HG03521 (cell line): ENCODE measurements at regions not wholly inside any gene's neighbourhood (a gene's known extent, or its start where the extent isn't known, plus 50 kb on each side); places are given as distances from the start of the nearest gene placed in this dataset.

Source experiments
- ATAC-seq: cut with Tn5 transposase; IDR thresholded peaks from one replicate; pipeline ENCODE4 v1.9.1; 2021; ENCODE audit warnings: mild to moderate bottlenecking, moderate library complexity; ENCODE audit not compliant: unreplicated experiment

DNA sequence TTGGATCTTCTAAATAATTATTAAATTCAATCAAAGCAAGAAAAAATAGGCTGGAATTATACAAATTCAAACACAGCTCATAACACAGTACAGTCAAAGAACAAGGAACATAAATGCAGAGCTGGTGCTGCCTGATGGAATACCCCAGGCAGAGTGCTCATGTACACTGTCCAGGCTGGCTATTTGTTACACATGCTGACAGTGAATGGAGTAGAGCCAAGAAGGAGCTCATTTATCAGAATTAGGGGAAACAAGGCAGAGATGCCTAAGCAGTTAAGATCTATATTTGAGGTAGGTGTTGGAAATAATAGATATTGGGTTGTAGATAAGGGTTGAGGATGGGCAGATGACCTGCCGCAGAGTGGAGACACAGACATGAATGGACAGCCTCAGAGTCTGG lies 788.2 kb upstream of the ARPP21 start:
- ATAC-seq: no peak

DNA sequence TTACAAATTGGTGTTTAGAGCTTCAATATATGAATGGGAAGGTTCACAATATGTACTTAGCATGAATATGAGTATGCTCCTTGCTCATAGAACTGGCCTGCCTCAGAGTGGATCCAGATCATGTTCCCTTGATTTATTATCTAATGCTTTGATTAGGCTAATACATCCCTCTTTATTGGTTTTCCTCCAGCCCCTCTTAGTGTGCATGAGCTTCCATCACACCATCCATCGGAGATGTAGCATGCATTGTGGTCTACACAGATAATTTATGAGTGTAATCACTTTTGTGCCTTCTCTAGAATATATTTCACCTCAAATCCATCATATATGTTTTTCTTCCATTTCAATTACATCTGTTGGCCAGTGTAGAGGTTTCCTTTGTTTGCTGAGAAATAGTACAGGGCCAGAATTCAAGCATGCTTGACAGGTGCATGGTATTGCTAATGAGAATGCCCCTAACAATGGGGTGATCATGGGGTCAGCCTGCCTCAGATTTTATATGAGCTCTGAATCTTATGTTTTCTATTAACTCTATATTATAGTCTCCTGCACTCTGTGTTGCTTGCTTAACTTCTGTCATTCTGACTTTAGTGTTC lies 786.4 kb upstream of the ARPP21 start:
- no peak for ATAC-seq

DNA sequence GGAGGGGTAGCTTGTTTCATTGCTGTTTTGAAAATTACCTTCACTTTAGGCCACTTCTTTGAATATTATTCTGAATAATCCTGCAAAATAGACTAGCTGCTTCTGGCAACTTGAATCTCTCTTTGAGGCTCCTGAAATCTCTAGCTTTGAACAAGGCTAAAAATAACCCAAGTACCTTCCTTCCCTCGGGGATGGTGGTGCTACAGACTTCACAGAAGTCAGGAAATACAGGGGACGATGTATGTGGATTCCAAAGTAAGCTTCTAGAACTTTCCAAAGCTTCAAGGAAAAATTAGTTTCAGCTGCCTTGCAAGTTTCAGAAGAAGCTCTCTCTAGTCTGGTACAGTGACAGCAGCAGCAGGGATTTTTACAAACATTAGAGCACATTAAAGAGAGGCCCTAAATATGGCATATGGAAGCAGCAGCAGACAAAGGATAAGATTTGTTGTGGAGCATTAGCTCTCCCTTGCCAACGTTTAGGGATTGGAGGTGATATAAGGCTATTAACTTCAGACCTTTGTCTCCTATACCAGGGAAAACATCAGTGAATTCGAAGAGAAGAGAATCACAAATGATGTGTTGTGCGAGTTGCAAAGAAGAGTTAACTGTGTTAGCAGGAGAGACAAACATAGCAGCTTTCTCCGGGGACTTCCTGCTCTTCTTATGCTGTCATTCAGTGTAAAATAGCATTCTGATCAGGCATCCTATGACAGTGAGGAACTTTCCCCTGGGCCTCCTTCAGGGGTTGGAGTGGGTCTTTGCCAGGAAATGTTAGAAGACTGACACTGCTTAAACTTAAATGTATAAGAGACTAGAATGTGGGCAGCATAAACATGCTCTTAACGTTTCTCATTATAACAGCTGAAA lies 783.0 kb upstream of the ARPP21 start:
- ATAC-seq: no peak

DNA sequence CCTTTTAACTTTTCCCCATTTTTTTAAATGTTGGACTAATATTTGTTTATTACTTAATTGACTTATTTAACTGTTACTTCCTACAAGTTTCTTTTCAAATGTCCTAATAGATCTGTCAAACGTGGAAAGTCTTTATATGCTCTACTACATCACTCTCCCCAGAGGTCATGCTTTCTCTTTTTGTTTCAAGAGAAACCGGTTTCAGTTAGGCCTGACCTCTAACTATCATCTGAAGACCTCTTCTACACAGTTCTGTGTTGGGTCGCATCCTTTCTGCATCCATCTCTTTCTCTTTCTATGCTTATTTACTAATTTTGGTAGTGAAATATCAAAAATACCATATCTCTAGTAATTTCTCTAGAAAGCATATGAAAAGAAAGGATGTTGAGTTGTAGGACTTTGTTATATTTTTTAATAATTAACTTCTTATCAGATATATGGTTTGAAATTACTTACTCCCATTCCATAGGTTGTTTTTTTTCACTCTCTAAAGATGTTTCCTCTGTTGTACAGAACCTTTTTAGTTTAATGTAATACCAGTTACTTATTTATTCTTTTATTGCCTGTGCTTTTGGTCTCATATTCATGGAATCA lies 781.2 kb upstream of the ARPP21 start:
- peak; percentile 59 for ATAC-seq

DNA sequence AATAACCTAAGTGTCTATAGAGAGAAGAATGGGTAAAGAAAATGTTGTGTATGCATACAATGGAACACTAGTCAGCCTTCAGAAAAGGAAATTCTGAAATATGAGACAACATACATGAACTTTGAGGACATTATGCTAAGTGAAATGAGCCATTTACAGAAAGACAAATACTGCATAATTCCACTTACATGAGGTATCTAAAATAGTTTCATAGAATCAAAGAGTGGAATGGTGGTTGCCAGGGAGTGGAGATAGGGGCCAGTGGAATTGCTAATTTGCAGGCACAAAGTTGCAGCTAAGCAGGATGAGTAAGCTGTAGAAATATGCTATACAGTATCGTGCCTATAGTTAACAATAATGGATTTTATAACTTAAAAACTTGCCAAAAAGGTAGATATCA lies 779.6 kb upstream of the ARPP21 start:
- ATAC-seq: no peak

DNA sequence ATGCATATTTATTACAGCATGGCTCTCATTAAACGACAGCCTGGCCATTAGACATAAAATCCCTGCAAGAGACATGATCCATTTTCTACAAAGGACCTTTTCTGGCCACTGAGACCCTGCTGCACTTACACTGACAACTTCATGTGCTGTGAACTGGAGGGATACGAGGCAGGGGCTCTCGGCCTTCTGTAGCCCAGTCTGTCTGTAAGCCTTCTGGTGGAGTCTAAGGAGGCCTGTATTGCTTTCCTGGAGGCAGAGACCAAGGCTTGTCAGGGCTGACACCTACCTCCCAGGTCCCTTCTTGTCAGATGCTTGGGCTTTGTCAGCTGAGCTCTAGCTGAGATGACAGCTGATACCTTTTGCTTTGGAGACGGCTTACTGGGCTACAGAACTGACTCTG lies 776.9 kb upstream of the ARPP21 start:
- no peak for ATAC-seq

DNA sequence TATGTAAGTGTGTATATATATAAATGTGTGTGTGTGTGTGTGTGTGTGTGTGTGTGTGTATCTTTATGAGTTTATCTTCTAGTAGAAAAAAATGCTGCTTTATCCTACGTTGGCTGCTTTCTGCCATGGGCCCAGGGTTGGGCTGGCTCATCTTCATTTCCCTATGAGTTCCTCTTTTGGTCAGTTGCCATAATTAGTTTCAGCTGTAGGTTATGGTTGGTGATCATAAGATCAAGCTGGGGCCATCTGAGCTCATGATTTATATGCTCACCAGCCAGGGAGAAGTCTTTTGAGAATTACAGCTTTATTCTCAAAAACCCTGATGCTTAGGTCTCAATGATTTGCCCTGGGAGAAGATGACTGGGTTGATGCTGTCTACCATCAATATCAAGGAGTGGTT lies 775.8 kb upstream of the ARPP21 start:
- no peak for ATAC-seq

DNA sequence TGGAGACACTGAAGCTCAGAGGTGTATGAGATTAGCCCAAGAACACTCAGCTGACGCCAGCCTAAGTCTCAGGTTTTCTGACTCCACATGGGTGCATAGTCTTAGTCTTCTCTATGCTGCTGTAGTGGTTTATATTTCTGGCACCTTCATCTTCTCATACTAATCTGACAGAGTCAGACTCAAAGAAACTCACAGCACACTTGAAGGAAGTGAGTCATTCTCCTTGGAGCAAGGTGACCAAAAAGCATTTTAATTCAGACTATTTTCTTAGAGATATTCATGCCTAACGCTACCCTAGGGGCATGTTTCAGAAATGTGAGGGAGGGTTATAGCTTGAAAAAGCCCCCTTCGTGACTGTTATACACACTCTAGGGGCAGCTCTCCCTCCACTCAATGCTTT lies 775.3 kb upstream of the ARPP21 start:
- ATAC-seq: no peak

DNA sequence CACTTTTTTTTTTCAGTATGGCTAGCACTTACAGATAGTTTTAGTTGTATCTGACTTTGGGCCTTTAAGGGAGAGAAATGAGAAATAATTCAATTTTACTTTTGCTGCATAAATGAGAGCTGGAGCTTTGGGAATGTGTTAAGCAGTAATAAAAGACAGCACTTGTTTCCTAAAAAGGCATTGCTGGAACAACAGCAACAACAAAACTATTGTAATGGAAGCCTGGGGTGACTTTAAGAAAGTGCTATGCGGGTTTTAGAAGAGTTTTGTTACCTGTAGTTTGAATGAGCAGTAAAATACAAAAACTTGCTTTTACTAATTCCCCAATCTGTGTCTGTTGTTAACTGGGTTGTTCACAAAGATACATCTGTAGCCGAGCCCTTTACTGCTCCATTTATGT lies 774.0 kb upstream of the ARPP21 start:
- ATAC-seq: no peak

DNA sequence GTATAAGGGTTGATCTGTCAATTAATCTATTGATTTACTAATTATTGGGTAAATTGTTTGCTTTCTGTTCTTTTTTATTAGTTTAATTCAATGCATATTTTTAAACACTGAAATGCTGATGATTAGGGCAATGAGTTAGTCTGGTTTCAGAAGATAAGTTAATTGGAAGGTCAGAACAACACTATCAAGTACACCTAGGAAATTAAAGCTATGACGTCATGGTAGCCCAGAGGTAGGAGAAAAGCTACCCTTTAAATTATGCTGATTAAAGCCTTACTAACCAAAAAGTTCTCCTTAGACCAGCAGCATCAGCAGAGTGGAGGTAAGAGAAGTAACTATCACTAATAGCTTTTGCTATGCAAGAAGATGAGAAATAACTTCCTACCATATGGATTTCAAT lies 770.4 kb upstream of the ARPP21 start:
- ATAC-seq: no peak

DNA sequence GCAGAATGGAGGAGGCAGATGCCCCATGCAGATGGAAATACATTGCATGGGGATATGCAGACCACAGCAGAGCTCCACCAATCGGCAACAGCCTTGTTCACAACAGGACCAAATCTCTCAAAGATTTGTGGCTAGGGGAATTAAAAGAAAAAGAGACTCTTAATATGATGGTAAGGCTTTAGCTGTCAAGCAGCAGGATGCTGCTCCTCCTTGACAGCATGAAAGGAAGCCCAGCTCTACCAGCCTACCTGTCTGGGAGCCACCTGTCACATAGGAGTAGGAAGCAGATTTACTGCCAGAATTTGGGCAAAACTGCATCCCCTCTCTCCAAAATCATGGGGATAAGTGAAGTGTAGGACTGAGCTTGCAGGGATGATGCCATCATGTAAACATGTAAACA lies 769.6 kb upstream of the ARPP21 start:
- ATAC-seq: no peak

DNA sequence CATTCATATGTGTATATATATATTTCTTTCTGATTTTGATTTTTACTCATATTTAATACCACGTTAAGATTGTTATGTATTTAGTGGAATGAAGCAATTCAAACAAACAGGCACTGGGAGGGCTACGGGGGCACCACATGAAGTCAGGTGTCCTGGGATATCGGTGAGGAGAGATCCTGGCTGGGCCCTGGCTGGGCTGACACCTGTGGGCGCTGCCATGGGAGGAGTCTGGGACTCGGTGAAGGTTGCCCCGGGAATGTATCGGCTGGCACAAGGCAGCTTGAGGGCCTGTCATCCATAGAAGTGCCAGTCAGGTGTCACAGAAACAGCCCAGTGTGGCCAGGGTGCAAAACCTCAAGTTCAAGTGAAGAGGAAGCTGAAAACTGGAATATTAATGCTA lies 766.9 kb upstream of the ARPP21 start:
- ATAC-seq: no peak

DNA sequence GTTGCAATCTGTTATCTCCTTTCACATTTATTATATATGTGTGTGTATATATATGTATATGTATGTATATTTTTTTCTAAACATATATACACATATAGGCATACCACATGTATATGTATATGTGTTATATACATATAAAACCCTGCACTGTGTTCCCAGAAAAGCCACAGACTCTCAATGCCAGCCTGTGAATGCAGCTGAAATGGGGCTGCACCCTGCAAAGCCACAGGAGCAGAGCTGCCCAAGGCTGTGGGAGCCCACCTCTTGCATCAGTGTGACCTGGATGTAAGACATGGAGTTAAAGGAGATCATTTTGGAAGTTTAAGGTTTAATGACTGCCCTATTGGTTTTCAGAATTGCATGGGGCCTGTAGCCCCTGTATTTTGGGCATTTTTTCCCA lies 762.3 kb upstream of the ARPP21 start:
- no peak for ATAC-seq

DNA sequence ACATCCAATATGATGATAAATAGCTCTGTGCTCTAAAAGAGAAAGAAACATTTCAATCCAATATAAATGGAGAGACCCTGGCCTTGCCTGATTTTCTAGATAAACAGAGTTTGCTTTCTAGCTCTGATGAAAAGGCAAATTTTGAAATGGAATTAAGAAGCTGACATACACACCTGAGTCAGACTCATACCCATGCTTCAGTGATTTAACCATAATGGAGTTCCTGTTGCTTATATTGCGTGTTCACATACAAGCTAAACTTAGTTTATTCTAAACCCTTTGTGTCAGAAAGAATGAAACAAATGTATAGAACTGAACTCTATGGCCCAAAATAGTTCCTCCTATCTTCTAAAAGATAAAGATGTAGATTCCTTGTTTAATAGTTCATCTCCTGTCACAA lies 760.8 kb upstream of the ARPP21 start:
- no peak for ATAC-seq

DNA sequence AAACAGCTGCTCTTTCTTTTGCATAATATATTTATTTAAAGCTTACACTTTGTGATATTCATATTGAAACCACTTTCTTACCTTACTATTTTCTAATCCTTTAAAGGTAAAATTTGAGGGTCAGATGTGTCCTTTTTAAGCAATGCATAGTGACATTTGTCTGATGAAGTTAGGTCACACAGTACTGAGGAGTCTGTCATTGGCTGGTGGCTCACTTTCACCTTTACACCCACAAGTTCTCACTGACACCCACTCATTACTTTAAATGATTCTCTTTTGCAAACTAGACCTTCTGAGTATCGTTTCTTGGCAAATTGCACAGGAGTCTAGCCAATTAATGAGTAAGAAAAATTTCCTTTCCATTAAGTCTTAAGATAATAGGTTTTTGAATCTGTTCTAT lies 758.3 kb upstream of the ARPP21 start:
- ATAC-seq: no peak

DNA sequence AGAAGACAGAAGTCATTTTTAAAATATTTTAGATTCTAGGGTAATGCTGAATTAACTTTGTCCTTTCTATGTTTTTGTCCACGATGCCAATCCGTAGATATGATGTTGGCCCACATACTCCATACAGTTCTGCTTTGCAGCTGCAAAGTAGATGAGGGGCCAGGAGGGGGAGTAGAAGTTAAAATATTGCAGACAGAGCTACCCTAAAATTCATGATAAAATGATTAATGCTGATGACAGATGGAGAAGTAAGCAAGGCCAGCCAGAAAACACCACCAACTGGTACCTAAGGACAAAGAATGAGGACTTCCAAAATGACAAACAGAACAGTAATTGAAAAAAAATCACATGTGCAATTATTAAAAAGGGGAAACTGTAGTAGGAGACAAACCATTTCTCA lies 756.6 kb upstream of the ARPP21 start:
- no peak for ATAC-seq

DNA sequence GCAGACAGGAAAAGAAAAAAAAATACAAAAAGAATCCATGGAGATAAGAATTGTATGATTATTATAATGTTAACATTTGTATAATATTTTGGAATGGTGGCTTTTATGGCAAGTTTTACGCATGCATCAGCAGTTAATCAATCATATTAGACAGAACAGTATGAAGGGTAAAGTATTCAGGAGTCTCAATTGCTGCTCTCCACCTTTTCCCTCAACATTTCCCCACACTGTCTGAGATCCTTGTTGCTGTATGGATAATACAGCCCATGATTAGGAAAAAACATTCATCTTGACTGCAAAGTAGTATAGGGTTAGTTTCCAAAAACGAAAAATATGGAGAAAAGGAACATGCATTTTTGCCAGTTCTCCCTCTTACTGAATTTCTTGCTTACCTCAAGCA lies 755.3 kb upstream of the ARPP21 start:
- no peak for ATAC-seq

DNA sequence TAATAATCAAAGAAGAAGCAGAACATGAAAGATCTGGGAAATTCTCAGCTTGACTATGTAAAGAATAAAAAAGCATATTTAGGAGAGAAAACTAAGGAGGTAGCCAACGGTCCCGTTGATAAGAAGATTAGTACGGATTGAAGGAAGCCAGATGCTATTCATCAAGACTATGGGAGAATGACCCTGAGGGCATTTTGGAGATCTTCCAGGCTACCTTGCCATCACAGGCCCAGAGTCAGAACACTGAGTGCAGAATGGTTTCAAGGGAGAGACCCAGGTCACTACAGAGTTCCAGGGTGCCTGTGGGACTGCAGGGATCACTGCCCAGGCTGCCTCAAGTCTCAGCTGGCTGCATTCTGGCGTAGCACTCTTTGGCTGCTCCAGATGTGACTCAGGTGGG lies 752.9 kb upstream of the ARPP21 start:
- ATAC-seq: no peak

DNA sequence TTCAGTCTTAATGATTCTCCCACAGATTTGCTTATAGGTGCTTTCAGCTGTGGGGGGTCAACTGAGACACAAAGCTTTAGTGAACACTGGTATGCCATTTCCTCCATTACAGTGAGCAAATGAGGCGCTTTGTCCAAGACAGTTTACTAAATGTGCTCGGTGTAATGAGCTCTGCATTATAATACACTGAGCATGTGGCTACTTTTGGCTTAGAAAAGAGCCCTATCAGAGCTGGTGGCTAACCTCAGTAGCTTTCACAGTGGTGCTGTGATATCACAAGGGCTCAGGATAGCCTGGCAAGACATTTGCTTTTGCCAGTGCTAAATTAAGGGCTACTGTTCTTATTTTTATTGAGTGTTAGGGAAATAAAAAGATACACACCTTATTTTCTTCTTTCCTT lies 749.7 kb upstream of the ARPP21 start:
- ATAC-seq: no peak

DNA sequence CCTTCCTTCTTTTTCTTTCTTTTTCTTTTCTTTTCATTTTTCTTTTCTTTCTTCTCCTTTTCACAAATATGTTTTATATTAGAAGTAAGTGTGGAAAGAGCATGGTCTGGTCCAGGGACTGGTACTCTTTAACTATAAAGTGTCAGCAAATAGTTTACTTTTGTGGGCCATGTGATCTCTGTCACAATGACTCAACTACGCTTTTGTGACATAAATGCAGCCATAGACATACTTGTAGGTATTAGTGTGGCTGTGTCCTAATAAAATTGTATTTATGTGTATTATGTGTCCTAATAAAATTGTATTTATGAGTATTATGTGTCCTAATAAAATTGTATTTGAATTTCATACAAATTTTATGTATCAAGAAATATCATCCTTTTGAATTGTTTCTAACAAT lies 749.1 kb upstream of the ARPP21 start:
- ATAC-seq: no peak

DNA sequence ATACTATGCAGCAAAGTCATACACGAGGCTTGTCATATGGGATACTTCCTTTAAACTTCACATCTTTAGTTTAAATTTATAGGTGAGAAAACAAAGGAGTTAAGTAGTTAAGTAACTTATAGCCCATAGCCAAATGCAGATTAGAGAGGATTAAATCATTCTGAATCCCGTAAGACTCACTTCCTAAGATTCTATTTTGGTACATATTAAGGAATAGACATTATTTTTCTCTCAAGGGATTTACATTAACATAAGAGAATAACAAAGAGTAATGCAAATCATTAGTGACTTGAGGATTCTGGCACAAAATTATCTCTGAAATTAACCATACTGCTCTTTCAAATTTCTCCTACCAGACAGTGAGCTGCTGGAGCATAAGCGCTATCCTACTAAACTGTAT lies 747.4 kb upstream of the ARPP21 start:
- ATAC-seq: no peak

DNA sequence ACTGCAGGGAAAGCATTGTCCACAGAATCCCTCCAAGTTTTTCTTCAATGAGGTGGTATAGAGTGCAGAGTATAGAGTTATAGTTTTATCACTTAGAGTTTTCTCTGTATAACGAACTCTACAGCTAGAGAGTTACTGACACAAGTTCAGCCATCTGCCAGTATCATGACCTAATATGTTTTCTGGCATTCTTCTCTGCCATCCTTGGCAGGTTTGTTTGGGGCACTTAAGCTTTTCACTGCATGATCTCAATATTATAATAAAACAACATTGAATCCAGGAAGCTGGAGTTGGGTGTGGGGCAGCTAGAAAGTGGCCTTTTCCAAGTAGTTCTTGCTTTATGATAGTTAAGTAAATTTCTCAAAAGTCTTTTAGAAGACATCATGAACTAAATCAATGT lies 743.5 kb upstream of the ARPP21 start:
- no peak for ATAC-seq
